ENCODE measurements at regions not wholly inside any gene's neighbourhood (a gene's known extent, or its start where the extent isn't known, plus 50 kb on each side); places are given as distances from the start of the nearest gene placed in this dataset.

DNA sequence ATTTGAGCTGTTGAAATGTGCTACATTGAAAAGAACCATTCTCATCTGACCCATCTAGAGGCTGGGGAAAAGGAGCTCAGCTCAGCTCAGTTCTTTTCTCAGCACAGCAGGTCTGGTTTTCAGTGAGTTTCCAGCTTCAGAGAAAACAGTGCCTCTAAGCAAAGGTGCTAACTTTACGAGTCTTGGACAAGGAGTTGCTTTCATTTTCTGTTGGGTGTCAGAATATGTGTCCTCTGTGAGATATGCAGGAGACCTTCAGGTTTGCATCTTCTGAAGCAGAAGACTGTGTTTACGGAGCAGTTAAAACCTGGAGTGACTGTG, 321.3 kb upstream of the USP24 start:
- H3K27ac ChIP-seq (ENCODE audit: low read depth in 1 of 2, low read length in 2 of 2), result no peak overlapping the region
- 39 to 59% methylated on average over 2 of the region's 2 CpGs for WGBS, 2 donors
- ATAC-seq (ENCODE audit: low FRiP score) (no peak), DNase-seq (no peak)
- no peaks in the 10 kb centered on the region for H3K36me3 ChIP-seq (ENCODE audit: control insufficient read depth in 1 of 2, insufficient read depth in 2 of 2, low read length in 1 of 2)
- H3K9me3 ChIP-seq (ENCODE audit: control insufficient read depth, low read length), result no peaks in the 10 kb centered on the region
- no peak overlapping the region for H3K4me3 ChIP-seq (ENCODE audit: low read length in 2 of 2)
- H3K27me3 ChIP-seq (ENCODE audit: control insufficient read depth in 1 of 2, insufficient read depth in 2 of 2, low read length in 1 of 2), result peaks cover 0 to 2% of the 10 kb centered on the region in 2 donors
- intact Hi-C loops (cut with DNase I), result no loop called here
- no peaks in the 10 kb centered on the region for H3K4me1 ChIP-seq (ENCODE audit: control insufficient read depth in 1 of 2, insufficient read depth in 2 of 2, low read length in 2 of 2)

DNA sequence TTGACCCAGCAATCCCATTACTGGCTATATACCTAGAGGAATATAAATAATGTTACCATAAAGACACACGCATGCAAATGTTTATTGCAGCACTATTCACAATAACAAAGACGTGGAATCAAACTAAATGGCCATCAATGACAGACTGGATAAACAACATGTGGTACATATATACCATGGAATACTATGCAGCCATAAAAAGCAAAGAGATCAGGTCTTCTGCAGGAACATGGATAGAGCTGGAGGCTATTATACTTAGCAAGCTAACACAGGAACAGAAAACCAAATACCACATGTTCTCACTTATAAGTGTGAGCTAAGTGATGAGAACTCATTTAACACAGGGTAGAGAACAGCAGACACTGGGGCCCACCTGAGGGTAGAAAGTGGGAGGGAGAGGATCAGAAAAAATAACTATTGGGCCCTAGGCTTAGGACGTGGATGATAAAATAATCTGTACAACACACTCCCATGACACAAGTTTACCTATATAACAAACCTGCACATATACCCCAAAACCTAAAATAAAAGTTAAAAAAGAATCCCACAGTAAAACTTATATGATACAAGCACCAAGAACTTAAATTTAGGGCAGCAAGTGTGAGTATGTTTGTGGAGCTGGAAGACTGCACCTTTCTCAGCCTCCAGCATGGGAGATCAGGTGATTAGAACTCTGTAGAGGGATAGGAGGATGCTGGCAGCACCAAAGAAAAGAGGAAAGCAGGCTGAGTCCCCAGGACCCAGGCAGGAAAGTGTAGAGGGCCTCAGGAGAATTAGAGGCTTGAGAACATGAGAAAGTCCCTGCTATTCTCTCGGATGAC, 320.8 kb upstream of the USP24 start:
- no peak overlapping the region for H3K4me3 ChIP-seq (ENCODE audit: low read length in 2 of 2)
- DNase-seq (no peak), ATAC-seq (ENCODE audit: low FRiP score) (no peak)
- peaks cover 0 to 2% of the 10 kb centered on the region in 2 donors for H3K27me3 ChIP-seq (ENCODE audit: control insufficient read depth in 1 of 2, insufficient read depth in 2 of 2, low read length in 1 of 2)
- WGBS, 2 donors, result 67 to 78% methylated on average over 4 of the region's 4 CpGs
- no peaks in the 10 kb centered on the region for H3K4me1 ChIP-seq (ENCODE audit: control insufficient read depth in 1 of 2, insufficient read depth in 2 of 2, low read length in 2 of 2)
- intact Hi-C loops (cut with DNase I), result no loop called here
- no peak overlapping the region for H3K27ac ChIP-seq (ENCODE audit: low read depth in 1 of 2, low read length in 2 of 2)
- no peaks in the 10 kb centered on the region for H3K9me3 ChIP-seq (ENCODE audit: control insufficient read depth, low read length)
- no peaks in the 10 kb centered on the region for H3K36me3 ChIP-seq (ENCODE audit: control insufficient read depth in 1 of 2, insufficient read depth in 2 of 2, low read length in 1 of 2)

DNA sequence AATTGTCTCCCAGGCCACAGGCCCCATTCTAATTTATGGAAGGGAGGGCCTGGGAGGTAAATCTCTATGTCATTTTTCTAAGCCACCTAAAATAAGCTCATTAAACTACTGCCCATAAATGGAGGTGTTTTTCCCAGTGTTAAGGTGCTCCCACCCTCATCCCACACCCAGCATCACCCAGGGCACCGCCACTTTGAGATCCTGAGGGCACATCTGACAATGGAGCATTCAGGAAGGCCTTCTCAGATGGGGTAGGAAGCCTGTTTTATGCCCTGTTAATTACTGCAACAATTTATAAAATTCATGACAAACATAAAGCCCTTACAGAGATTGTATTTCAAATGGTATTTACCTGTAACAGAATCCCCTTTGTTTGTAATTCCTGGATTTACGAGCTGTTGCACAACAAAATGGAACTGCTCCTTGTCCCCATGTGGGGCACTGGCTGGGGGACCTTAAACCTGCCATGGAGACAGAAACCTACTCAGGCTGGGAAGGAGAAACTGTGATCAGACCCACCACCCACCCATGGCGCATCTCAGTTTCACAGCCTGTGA, 319.5 kb upstream of the USP24 start:
- no peaks in the 10 kb centered on the region for H3K27me3 ChIP-seq (ENCODE audit: control insufficient read depth in 1 of 2, insufficient read depth in 2 of 2, low read length in 1 of 2)
- ATAC-seq (ENCODE audit: low FRiP score) (no peak), DNase-seq (no peak)
- intact Hi-C loops (cut with DNase I), result no loop called here
- 96 to 100% methylated on average over 3 of the region's 3 CpGs for WGBS, 2 donors
- no peaks in the 10 kb centered on the region for H3K4me1 ChIP-seq (ENCODE audit: control insufficient read depth in 1 of 2, insufficient read depth in 2 of 2, low read length in 2 of 2)
- H3K4me3 ChIP-seq (ENCODE audit: low read length in 2 of 2), result no peak overlapping the region
- H3K36me3 ChIP-seq (ENCODE audit: control insufficient read depth in 1 of 2, insufficient read depth in 2 of 2, low read length in 1 of 2), result no peaks in the 10 kb centered on the region
- H3K27ac ChIP-seq (ENCODE audit: low read depth in 1 of 2, low read length in 2 of 2), result no peak overlapping the region
- no peaks in the 10 kb centered on the region for H3K9me3 ChIP-seq (ENCODE audit: control insufficient read depth, low read length)

DNA sequence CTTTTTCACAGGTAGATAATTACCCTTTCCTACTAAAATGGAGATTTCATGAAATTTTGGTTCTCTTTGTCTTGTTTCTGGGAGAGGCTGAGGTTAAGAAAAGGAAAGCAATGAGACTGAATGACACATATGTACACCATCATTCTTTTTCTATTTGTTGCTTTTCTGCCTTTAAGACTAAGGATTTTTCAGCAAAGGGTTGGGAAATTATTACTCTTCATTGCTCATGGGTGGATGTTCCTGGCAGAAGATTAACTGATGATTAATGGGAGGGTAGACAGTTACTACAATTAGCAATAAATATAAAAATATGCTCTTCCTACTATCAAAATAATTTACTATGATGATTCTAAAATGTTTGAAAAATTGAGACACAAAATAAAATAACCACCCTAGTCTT, 316.5 kb upstream of the USP24 start:
- intact Hi-C loops (cut with DNase I), result no loop called here
- Histone ChIP-seq H3K4me1 (ENCODE audit: control insufficient read depth in 1 of 2, insufficient read depth in 2 of 2, low read length in 2 of 2) (no peaks in the 10 kb centered on the region), H3K4me3 (ENCODE audit: low read length in 2 of 2) (no peak overlapping the region), H3K27ac (ENCODE audit: low read depth in 1 of 2, low read length in 2 of 2) (no peak overlapping the region), H3K9me3 (ENCODE audit: control insufficient read depth, low read length) (no peaks in the 10 kb centered on the region), H3K36me3 (ENCODE audit: control insufficient read depth in 1 of 2, insufficient read depth in 2 of 2, low read length in 1 of 2) (no peaks in the 10 kb centered on the region), H3K27me3 (ENCODE audit: control insufficient read depth in 1 of 2, insufficient read depth in 2 of 2, low read length in 1 of 2) (no peaks in the 10 kb centered on the region)
- ATAC-seq (ENCODE audit: low FRiP score), result no peak
- DNase-seq, result no peak

DNA sequence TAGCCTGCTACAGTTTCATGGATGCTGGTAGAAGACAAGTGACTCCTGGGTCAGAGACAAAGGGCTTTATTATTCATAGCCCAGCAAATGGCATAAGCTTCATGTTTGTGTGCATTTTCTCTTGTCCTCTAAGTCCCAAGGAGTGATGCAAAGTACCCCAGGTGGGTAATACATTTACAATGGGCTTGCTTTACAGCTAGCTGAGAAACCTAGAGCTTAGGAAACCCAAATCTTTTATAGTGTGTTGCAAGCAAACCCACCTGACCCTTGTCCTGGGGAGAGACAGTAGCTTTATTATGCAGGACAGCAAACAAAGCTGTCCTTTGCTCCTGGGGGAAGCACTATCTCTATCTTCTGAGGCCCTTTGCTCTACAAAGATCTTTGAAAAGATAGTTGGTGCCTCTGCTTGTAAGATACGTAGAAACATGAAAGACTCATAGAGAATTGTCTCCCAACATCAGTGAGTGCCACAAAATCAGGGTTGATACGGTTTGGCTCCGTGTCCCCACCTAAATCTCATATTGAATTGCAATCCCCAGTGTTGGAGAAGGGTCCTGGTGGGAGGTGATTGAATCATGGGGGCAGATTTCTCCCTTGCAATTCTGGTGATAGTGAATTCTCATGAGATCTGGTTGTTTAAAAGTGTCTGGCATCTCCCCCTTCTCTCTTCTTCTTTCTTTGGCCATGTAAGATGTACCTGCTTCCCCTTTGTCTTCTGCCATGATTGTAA, 315.8 kb upstream of the USP24 start:
- H3K36me3 ChIP-seq (ENCODE audit: control insufficient read depth in 1 of 2, insufficient read depth in 2 of 2, low read length in 1 of 2), result no peaks in the 10 kb centered on the region
- intact Hi-C loops (cut with DNase I), result no loop called here
- WGBS, 2 donors, result 94 to 97% methylated on average over 3 of the region's 3 CpGs
- ATAC-seq (ENCODE audit: low FRiP score), result no peak
- H3K27me3 ChIP-seq (ENCODE audit: control insufficient read depth in 1 of 2, insufficient read depth in 2 of 2, low read length in 1 of 2), result no peaks in the 10 kb centered on the region
- H3K9me3 ChIP-seq (ENCODE audit: control insufficient read depth, low read length), result no peaks in the 10 kb centered on the region
- no peak overlapping the region for H3K4me3 ChIP-seq (ENCODE audit: low read length in 2 of 2)
- H3K27ac ChIP-seq (ENCODE audit: low read depth in 1 of 2, low read length in 2 of 2), result no peak overlapping the region
- H3K4me1 ChIP-seq (ENCODE audit: control insufficient read depth in 1 of 2, insufficient read depth in 2 of 2, low read length in 2 of 2), result no peaks in the 10 kb centered on the region
- DNase-seq, result no peak

DNA sequence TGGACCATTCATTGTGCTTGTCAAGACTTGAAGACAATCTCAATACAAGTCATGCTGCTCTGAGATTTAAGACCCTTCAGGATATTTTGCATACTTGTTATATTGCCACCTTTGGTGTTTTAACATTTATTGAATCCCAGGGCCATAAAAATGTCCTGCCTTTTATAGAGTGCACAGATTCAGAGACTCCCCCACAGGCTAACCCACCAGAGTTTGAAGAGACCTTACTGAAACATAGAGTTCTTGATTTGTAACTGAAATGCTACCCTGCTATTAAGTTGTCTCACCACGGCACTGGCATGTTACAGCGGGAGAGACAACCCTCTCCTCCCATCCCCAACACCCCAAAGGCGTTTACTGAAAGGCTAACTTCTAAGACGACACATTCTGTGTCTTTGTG, 313.9 kb upstream of the USP24 start:
- ATAC-seq (ENCODE audit: low FRiP score) (no peak), DNase-seq (no peak)
- Histone ChIP-seq H3K9me3 (ENCODE audit: control insufficient read depth, low read length) (no peaks in the 10 kb centered on the region), H3K4me3 (ENCODE audit: low read length in 2 of 2) (no peak overlapping the region), H3K36me3 (ENCODE audit: control insufficient read depth in 1 of 2, insufficient read depth in 2 of 2, low read length in 1 of 2) (no peaks in the 10 kb centered on the region), H3K4me1 (ENCODE audit: control insufficient read depth in 1 of 2, insufficient read depth in 2 of 2, low read length in 2 of 2) (no peaks in the 10 kb centered on the region), H3K27me3 (ENCODE audit: control insufficient read depth in 1 of 2, insufficient read depth in 2 of 2, low read length in 1 of 2) (no peaks in the 10 kb centered on the region), H3K27ac (ENCODE audit: low read depth in 1 of 2, low read length in 2 of 2) (no peak overlapping the region)
- intact Hi-C loops (cut with DNase I), result no loop called here
- 94 to 97% methylated on average over 4 of the region's 4 CpGs for WGBS, 2 donors

DNA sequence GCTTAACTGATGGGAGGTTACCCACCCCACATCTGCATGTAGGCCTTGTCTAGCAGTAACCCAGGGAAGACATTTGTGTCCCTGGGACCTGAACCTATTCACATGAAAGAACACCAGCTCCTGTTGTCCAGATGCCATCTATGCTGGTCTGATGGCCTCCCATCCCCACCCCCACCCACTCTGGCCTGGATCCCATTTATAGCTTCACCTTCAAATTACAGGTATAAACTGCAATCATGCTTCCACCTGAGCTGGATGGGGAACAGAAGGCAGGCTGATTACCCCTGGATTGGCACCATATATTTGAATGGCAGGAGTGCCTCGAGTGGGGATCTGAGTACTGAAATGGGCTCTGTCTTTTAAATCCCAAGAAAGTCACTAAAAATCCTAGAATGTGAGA, 312.7 kb upstream of the USP24 start:
- Histone ChIP-seq H3K27ac (ENCODE audit: low read depth in 1 of 2, low read length in 2 of 2) (no peak overlapping the region), H3K9me3 (ENCODE audit: control insufficient read depth, low read length) (no peaks in the 10 kb centered on the region), H3K4me3 (ENCODE audit: low read length in 2 of 2) (no peak overlapping the region), H3K27me3 (ENCODE audit: control insufficient read depth in 1 of 2, insufficient read depth in 2 of 2, low read length in 1 of 2) (no peaks in the 10 kb centered on the region), H3K36me3 (ENCODE audit: control insufficient read depth in 1 of 2, insufficient read depth in 2 of 2, low read length in 1 of 2) (no peaks in the 10 kb centered on the region), H3K4me1 (ENCODE audit: control insufficient read depth in 1 of 2, insufficient read depth in 2 of 2, low read length in 2 of 2) (no peaks in the 10 kb centered on the region)
- intact Hi-C loops (cut with DNase I), result no loop called here
- ATAC-seq (ENCODE audit: low FRiP score), result no peak
- DNase-seq, result no peak
- 93 to 94% methylated on average over 1 of the region's 1 CpG for WGBS, 2 donors

DNA sequence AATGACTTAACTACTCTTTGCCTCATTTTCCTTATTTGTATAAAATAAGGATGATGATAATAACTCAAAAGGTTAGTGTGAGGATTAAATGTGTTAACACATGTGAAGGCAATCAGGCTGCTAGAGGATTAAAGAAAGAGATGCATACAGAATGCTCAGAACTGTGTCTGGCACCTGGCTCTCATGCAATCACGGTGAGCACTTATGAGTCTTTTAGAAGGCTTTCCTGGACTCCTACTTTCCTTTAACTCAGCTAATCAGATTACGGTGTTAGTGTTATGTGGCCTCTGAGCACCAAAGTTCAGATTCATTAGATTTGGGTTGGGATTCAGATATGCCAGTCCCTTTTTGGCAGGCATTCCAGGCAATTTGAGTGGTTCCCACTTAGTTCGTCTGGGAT, 311.6 kb upstream of the USP24 start:
- intact Hi-C loops (cut with DNase I), result no loop called here

DNA sequence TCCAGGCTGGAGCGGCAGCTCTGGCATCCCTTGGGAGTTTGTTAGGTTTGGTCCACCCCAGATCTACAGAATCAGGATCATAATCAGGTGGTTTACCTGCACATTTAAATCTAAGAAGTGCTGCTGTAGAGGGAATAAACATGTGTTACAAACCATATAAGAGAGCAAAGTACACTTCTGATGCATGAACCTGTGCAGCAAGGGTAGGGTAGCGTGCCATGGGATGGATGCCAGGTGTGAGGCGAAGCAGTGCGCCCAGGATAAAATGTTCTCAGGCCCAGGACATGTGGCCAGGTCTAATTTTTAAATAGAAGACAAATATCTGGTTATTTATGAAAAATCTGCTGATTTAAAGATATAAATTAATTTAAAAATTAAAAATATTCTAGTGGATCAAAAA, 308.8 kb upstream of the USP24 start:
- no peak overlapping the region for H3K27ac ChIP-seq (ENCODE audit: low read depth in 1 of 2, low read length in 2 of 2)
- intact Hi-C loops (cut with DNase I), result no loop called here
- H3K4me1 ChIP-seq (ENCODE audit: control insufficient read depth in 1 of 2, insufficient read depth in 2 of 2, low read length in 2 of 2), result no peaks in the 10 kb centered on the region
- ATAC-seq (ENCODE audit: low FRiP score), result no peak
- DNase-seq, result no peak
- no peaks in the 10 kb centered on the region for H3K36me3 ChIP-seq (ENCODE audit: control insufficient read depth in 1 of 2, insufficient read depth in 2 of 2, low read length in 1 of 2)
- 91 to 93% methylated on average over 4 of the region's 4 CpGs for WGBS, 2 donors
- H3K9me3 ChIP-seq (ENCODE audit: control insufficient read depth, low read length), result no peaks in the 10 kb centered on the region
- no peaks in the 10 kb centered on the region for H3K27me3 ChIP-seq (ENCODE audit: control insufficient read depth in 1 of 2, insufficient read depth in 2 of 2, low read length in 1 of 2)
- no peak overlapping the region for H3K4me3 ChIP-seq (ENCODE audit: low read length in 2 of 2)

More for the DNA sequence above, 311.6 kb upstream of the USP24 start:
- ATAC-seq (ENCODE audit: low FRiP score) (no peak), DNase-seq (no peak)
- no peaks in the 10 kb centered on the region for H3K9me3 ChIP-seq (ENCODE audit: control insufficient read depth, low read length)
- no peaks in the 10 kb centered on the region for H3K27me3 ChIP-seq (ENCODE audit: control insufficient read depth in 1 of 2, insufficient read depth in 2 of 2, low read length in 1 of 2)
- H3K36me3 ChIP-seq (ENCODE audit: control insufficient read depth in 1 of 2, insufficient read depth in 2 of 2, low read length in 1 of 2), result no peaks in the 10 kb centered on the region
- H3K4me1 ChIP-seq (ENCODE audit: control insufficient read depth in 1 of 2, insufficient read depth in 2 of 2, low read length in 2 of 2), result no peaks in the 10 kb centered on the region
- no peak overlapping the region for H3K27ac ChIP-seq (ENCODE audit: low read depth in 1 of 2, low read length in 2 of 2)
- no peak overlapping the region for H3K4me3 ChIP-seq (ENCODE audit: low read length in 2 of 2)
- WGBS, 2 donors, result 64 to 79% methylated on average over 3 of the region's 3 CpGs

Measured in aorta (tissue), 5 donors.